Ectodermal cell (in vitro differentiated cells): ENCODE measurements at regions not wholly inside any gene's neighbourhood (a gene's known extent, or its start where the extent isn't known, plus 50 kb on each side); places are given as distances from the start of the nearest gene placed in this dataset.

ENCODE experiments used
- H3K27ac ChIP-seq: 2 replicates; pipeline ENCODE4 v1.7.0; 2013; ENCODE audit warnings: mild to moderate bottlenecking, low read depth, low read length; ENCODE audit not compliant: insufficient read depth, poor library complexity, severe bottlenecking
- H3K27me3 ChIP-seq: 2 replicates; pipeline ENCODE4 v1.7.0; 2013; ENCODE audit warnings: mild to moderate bottlenecking, low read length; ENCODE audit not compliant: insufficient read depth, control insufficient read depth, poor library complexity, severe bottlenecking
- H3K36me3 ChIP-seq: one replicate; pipeline ENCODE4 v1.7.0; 2013; ENCODE audit warnings: low read length; ENCODE audit not compliant: control insufficient read depth, insufficient read depth
- H3K4me1 ChIP-seq: one replicate; pipeline ENCODE4 v1.7.0; 2013; ENCODE audit warnings: low read length; ENCODE audit not compliant: control insufficient read depth, insufficient read depth
- H3K4me3 ChIP-seq: 2 replicates; pipeline ENCODE4 v1.7.0; 2013; ENCODE audit warnings: low read depth, low read length, control low read depth; ENCODE audit not compliant: insufficient read depth
- H3K9me3 ChIP-seq: 2 replicates; pipeline ENCODE4 v1.7.0; 2013; ENCODE audit warnings: mild to moderate bottlenecking, low read length, moderate library complexity; ENCODE audit not compliant: control insufficient read depth
- WGBS, 2 experiments: methylation state at CpG; one replicate each; pipeline ENCODE4 v1.1.7; 2013; ENCODE audit warnings: missing lambda C conversion rate in 2 of 2; 5-methylcytosine and 5-hydroxymethylcytosine counted together

- Histone ChIP-seq H3K4me3 (no peak overlapping the region), H3K4me1 (no peaks in the 10 kb centered on the region), H3K36me3 (no peaks in the 10 kb centered on the region), H3K27me3 (no peaks in the 10 kb centered on the region), H3K27ac (no peak overlapping the region), H3K9me3 (no peaks in the 10 kb centered on the region)
- WGBS, 2 experiments, result 83 to 92% methylated on average over 1 to 2 of the region's 2 CpGs
Observed at GRCh38 chr16:76052725-76053124, 224.5 kb upstream of the CNTNAP4 start.

- Histone ChIP-seq H3K36me3 (no peaks in the 10 kb centered on the region), H3K9me3 (no peaks in the 10 kb centered on the region), H3K4me3 (no peak overlapping the region), H3K27ac (no peak overlapping the region), H3K4me1 (peaks cover 2% of the 10 kb centered on the region), H3K27me3 (no peaks in the 10 kb centered on the region)
- 91 to 96% methylated on average over 2 of the region's 3 CpGs for WGBS, 2 experiments
Observed at GRCh38 chr16:76059186-76059585, 218.0 kb upstream of the CNTNAP4 start.

- Histone ChIP-seq H3K27me3 (no peaks in the 10 kb centered on the region), H3K4me3 (no peak overlapping the region), H3K4me1 (peaks cover 2% of the 10 kb centered on the region), H3K9me3 (no peaks in the 10 kb centered on the region), H3K27ac (no peak overlapping the region), H3K36me3 (no peaks in the 10 kb centered on the region)
- 84 to 96% methylated on average over 1 to 2 of the region's 2 CpGs for WGBS, 2 experiments
Observed at GRCh38 chr16:76059701-76060100, 217.5 kb upstream of the CNTNAP4 start.

GRCh38 chr16:76071690-76072089 lies 205.5 kb upstream of the CNTNAP4 start:
- no peak overlapping the region for H3K4me3 ChIP-seq
- no peak overlapping the region for H3K27ac ChIP-seq
- WGBS, 2 experiments, result 86 to 88% methylated on average over 1 to 2 of the region's 2 CpGs
- no peaks in the 10 kb centered on the region for H3K9me3 ChIP-seq
- no peaks in the 10 kb centered on the region for H3K4me1 ChIP-seq
- H3K27me3 ChIP-seq, result no peaks in the 10 kb centered on the region
- H3K36me3 ChIP-seq, result no peaks in the 10 kb centered on the region

GRCh38 chr16:76081967-76082366 lies 195.2 kb upstream of the CNTNAP4 start:
- Histone ChIP-seq H3K9me3 (no peaks in the 10 kb centered on the region), H3K4me3 (no peak overlapping the region), H3K4me1 (peaks cover 8% of the 10 kb centered on the region), H3K27ac (no peak overlapping the region), H3K36me3 (no peaks in the 10 kb centered on the region), H3K27me3 (no peaks in the 10 kb centered on the region)
- WGBS, 2 experiments, result 71 to 78% methylated on average over 4 of the region's 6 CpGs

- 90 to 95% methylated on average over 5 to 6 of the region's 6 CpGs for WGBS, 2 experiments
- Histone ChIP-seq H3K9me3 (no peaks in the 10 kb centered on the region), H3K4me3 (no peak overlapping the region), H3K27me3 (no peaks in the 10 kb centered on the region), H3K4me1 (no peaks in the 10 kb centered on the region), H3K36me3 (no peaks in the 10 kb centered on the region), H3K27ac (no peak overlapping the region)
Observed at GRCh38 chr16:76106647-76107046, 170.6 kb upstream of the CNTNAP4 start.

GRCh38 chr16:76108460-76108859 lies 168.7 kb upstream of the CNTNAP4 start:
- Histone ChIP-seq H3K9me3 (no peaks in the 10 kb centered on the region), H3K36me3 (no peaks in the 10 kb centered on the region), H3K27ac (no peak overlapping the region), H3K27me3 (no peaks in the 10 kb centered on the region), H3K4me3 (no peak overlapping the region), H3K4me1 (no peaks in the 10 kb centered on the region)
- 85 to 91% methylated on average over 1 of the region's 1 CpG for WGBS, 2 experiments

- H3K27ac ChIP-seq, result no peak overlapping the region
- no peaks in the 10 kb centered on the region for H3K4me1 ChIP-seq
- no peak overlapping the region for H3K4me3 ChIP-seq
- no peaks in the 10 kb centered on the region for H3K27me3 ChIP-seq
- WGBS, 2 experiments, result 94 to 100% methylated on average over 1 to 3 of the region's 3 CpGs
- H3K36me3 ChIP-seq, result no peaks in the 10 kb centered on the region
- no peaks in the 10 kb centered on the region for H3K9me3 ChIP-seq
Observed at GRCh38 chr16:76114681-76115080, 162.5 kb upstream of the CNTNAP4 start.

- Histone ChIP-seq H3K27ac (no peak overlapping the region), H3K9me3 (no peaks in the 10 kb centered on the region), H3K4me3 (no peak overlapping the region), H3K4me1 (no peaks in the 10 kb centered on the region), H3K36me3 (no peaks in the 10 kb centered on the region), H3K27me3 (no peaks in the 10 kb centered on the region)
- 93 to 94% methylated on average over 1 of the region's 1 CpG for WGBS, 2 experiments
Observed at GRCh38 chr16:76118344-76118743, 158.9 kb upstream of the CNTNAP4 start.

- Histone ChIP-seq H3K27me3 (no peaks in the 10 kb centered on the region), H3K36me3 (no peaks in the 10 kb centered on the region), H3K4me1 (no peaks in the 10 kb centered on the region), H3K4me3 (no peak overlapping the region), H3K27ac (no peak overlapping the region), H3K9me3 (no peaks in the 10 kb centered on the region)
- WGBS, 2 experiments, result 94 to 96% methylated on average over 2 of the region's 4 CpGs
Observed at GRCh38 chr16:76121636-76122035, 155.6 kb upstream of the CNTNAP4 start.

GRCh38 chr16:76123966-76124365 lies 153.2 kb upstream of the CNTNAP4 start:
- Histone ChIP-seq H3K4me1 (no peaks in the 10 kb centered on the region), H3K4me3 (no peak overlapping the region), H3K27ac (no peak overlapping the region), H3K9me3 (no peaks in the 10 kb centered on the region), H3K27me3 (no peaks in the 10 kb centered on the region), H3K36me3 (no peaks in the 10 kb centered on the region)
- 92% methylated on average over 3 of the region's 3 CpGs for WGBS, 2 experiments
